ENCODE measurements at regions not wholly inside any gene's neighbourhood (a gene's known extent, or its start where the extent isn't known, plus 50 kb on each side); places are given as distances from the start of the nearest gene placed in this dataset.

DNA sequence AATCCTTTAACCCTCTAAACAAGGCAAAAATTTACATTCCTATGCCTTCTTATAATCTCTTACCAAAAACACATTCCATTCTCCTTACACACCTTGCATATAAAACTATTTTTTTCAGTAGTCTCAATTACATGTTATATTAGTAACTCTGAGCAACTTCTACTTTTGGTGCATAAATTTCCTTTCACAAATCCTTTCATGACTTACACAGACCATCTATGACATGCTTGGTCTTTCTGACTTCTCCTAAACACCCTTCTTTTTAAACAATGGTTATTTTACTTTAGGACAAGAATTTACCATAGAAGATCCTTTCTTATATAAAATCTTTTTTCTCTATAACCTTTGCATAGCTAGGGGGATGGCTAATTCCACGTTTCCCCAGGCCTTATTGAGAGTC, 208.0 kb upstream of the ARRDC3 start:
- no peak for TF ChIP-seq POLR2A (IDR thresholded peaks at IDR 0.05)
- TF ChIP-seq, protein P1, sequence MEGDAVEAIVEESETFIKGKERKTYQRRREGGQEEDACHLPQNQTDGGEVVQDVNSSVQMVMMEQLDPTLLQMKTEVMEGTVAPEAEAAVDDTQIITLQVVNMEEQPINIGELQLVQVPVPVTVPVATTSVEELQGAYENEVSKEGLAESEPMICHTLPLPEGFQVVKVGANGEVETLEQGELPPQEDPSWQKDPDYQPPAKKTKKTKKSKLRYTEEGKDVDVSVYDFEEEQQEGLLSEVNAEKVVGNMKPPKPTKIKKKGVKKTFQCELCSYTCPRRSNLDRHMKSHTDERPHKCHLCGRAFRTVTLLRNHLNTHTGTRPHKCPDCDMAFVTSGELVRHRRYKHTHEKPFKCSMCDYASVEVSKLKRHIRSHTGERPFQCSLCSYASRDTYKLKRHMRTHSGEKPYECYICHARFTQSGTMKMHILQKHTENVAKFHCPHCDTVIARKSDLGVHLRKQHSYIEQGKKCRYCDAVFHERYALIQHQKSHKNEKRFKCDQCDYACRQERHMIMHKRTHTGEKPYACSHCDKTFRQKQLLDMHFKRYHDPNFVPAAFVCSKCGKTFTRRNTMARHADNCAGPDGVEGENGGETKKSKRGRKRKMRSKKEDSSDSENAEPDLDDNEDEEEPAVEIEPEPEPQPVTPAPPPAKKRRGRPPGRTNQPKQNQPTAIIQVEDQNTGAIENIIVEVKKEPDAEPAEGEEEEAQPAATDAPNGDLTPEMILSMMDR (IDR thresholded peaks at IDR 0.05) = no peak
- TF ChIP-seq POLR2AphosphoS5 (IDR thresholded peaks at IDR 0.05) = no peak
